ENCODE measurements at regions not wholly inside any gene's neighbourhood (a gene's known extent, or its start where the extent isn't known, plus 50 kb on each side); places are given as distances from the start of the nearest gene placed in this dataset.
"Not testable (repeated sequence)": the region's sequence is repeated elsewhere in the genome, so short reads cannot be mapped to it uniquely, and the experiment has no call there.

- no peak for DNase-seq
Measured at GRCh38 chr9:102941868-102942267, 53.3 kb upstream of the CYLC2 start.

- no peak for DNase-seq
Measured at GRCh38 chr9:102922526-102922925, 72.6 kb upstream of the CYLC2 start.

- no peak for DNase-seq
Measured at GRCh38 chr9:102911185-102911584, 83.9 kb upstream of the CYLC2 start.

GRCh38 chr9:102905795-102906194 is 89.3 kb upstream of the CYLC2 start:
- not testable (repeated sequence) for DNase-seq

GRCh38 chr9:102892025-102892424 is 103.1 kb upstream of the CYLC2 start:
- no peak for DNase-seq

GRCh38 chr9:102888747-102889146 is 106.4 kb upstream of the CYLC2 start:
- not testable (repeated sequence) for DNase-seq

- DNase-seq = no peak
Measured at GRCh38 chr9:102875687-102876086, 119.4 kb upstream of the CYLC2 start.

GRCh38 chr9:102867488-102867887 is 127.6 kb upstream of the CYLC2 start:
- no peak for DNase-seq

GRCh38 chr9:102862478-102862877 is 132.7 kb upstream of the CYLC2 start:
- DNase-seq = no peak

- no peak for DNase-seq
Measured at GRCh38 chr9:102855641-102856040, 139.5 kb upstream of the CYLC2 start.

GRCh38 chr9:102845827-102846371 is 149.2 kb upstream of the CYLC2 start:
- no peak for DNase-seq

- DNase-seq = no peak
Measured at GRCh38 chr9:102844716-102845115, 150.4 kb upstream of the CYLC2 start.

GRCh38 chr9:102842423-102842822 is 152.7 kb upstream of the CYLC2 start:
- DNase-seq = no peak

- no peak for DNase-seq
Measured at GRCh38 chr9:102841376-102841775, 153.8 kb upstream of the CYLC2 start.

- DNase-seq = no peak
Measured at GRCh38 chr9:102840335-102840734, 154.8 kb upstream of the CYLC2 start.

- DNase-seq = no peak
Measured at GRCh38 chr9:102832814-102833213, 162.3 kb upstream of the CYLC2 start.

- DNase-seq = no peak
Measured at GRCh38 chr9:102796244-102796643, 198.9 kb upstream of the CYLC2 start.

GRCh38 chr9:102795532-102795931 is 199.6 kb upstream of the CYLC2 start:
- no peak for DNase-seq

- DNase-seq = no peak
Measured at GRCh38 chr9:102779356-102779755, 215.8 kb upstream of the CYLC2 start.

- no peak for DNase-seq
Measured at GRCh38 chr9:102778746-102779145, 216.4 kb upstream of the CYLC2 start.

GRCh38 chr9:102770704-102771103 is 224.4 kb upstream of the CYLC2 start:
- no peak for DNase-seq

GRCh38 chr9:102769307-102769706 is 225.8 kb upstream of the CYLC2 start:
- no peak for DNase-seq

GRCh38 chr9:102768002-102768401 is 227.1 kb upstream of the CYLC2 start:
- no peak for DNase-seq

- DNase-seq = no peak
Measured at GRCh38 chr9:102767076-102767475, 228.1 kb upstream of the CYLC2 start.

- no peak for DNase-seq
Measured at GRCh38 chr9:102740578-102740977, 254.6 kb upstream of the CYLC2 start.

GRCh38 chr9:102728946-102729345 is 266.2 kb upstream of the CYLC2 start:
- no peak for DNase-seq
